ENCODE measurements at regions not wholly inside any gene's neighbourhood (a gene's known extent, or its start where the extent isn't known, plus 50 kb on each side); places are given as distances from the start of the nearest gene placed in this dataset.

DNA sequence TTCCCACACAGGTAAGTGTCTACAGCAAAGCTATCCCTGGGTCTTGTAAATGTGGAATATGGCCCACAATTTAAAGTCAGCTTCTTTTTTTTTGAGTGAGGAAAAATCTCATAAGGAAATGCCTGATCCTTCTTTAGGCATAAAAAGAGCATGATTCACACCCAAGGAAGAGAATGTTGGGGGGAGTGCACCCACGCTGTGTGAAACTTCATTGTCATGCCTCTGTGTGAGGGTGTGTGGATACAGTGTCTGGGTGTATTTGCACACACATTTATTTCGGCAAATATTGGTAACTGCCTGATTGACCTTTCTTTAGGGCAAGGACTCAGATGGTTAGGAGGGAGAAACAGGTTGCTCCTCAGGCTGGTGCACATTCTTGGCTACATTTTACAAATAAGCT, 196.8 kb upstream of the STXBP6 start:
- WGBS, 3 donors = 74 to 84% (median 78%) methylated on average over 2 of the region's 2 CpGs
- no peak for ATAC-seq
- no peak overlapping the region for H3K4me3 ChIP-seq
- TF ChIP-seq, protein P1, sequence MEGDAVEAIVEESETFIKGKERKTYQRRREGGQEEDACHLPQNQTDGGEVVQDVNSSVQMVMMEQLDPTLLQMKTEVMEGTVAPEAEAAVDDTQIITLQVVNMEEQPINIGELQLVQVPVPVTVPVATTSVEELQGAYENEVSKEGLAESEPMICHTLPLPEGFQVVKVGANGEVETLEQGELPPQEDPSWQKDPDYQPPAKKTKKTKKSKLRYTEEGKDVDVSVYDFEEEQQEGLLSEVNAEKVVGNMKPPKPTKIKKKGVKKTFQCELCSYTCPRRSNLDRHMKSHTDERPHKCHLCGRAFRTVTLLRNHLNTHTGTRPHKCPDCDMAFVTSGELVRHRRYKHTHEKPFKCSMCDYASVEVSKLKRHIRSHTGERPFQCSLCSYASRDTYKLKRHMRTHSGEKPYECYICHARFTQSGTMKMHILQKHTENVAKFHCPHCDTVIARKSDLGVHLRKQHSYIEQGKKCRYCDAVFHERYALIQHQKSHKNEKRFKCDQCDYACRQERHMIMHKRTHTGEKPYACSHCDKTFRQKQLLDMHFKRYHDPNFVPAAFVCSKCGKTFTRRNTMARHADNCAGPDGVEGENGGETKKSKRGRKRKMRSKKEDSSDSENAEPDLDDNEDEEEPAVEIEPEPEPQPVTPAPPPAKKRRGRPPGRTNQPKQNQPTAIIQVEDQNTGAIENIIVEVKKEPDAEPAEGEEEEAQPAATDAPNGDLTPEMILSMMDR (IDR thresholded peaks at IDR 0.05) = no peak
- no peak overlapping the region for H3K27ac ChIP-seq
- H3K4me1 ChIP-seq = no peaks in the 10 kb centered on the region
- H3K27me3 ChIP-seq (ENCODE audit: insufficient read depth in 3 of 3, low read length in 2 of 3) = no peaks in the 10 kb centered on the region
- no peaks in the 10 kb centered on the region for H3K9me3 ChIP-seq
- intact Hi-C loops (cut with DNase I) = no loop called here
- H3K36me3 ChIP-seq (ENCODE audit: insufficient read depth in 1 of 2, low read depth in 1 of 2) = no peaks in the 10 kb centered on the region
- DNase-seq = no peak

DNA sequence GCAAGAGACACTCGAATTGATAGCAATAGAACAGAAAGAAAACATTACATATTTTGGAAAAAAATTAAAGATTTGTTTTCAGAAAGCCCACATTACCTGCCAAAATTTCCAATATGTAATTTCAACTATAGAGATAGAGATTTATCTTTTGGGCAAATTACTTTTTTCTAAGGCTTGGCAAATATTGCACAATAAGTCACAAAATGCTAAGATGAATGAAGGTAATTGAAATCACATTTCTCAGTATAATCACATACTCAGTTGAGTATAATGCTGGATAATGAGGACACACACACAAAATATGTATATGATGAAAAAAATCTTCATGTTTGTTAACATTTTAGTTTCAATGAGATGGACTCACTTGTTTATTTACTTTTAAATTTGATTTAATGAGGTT, 189.2 kb upstream of the STXBP6 start:
- H3K4me3 ChIP-seq = no peak overlapping the region
- intact Hi-C loops (cut with DNase I) = no loop called here
- DNase-seq (no peak), ATAC-seq (no peak)
- no peaks in the 10 kb centered on the region for H3K9me3 ChIP-seq
- no peak overlapping the region for H3K27ac ChIP-seq
- H3K36me3 ChIP-seq (ENCODE audit: insufficient read depth in 1 of 2, low read depth in 1 of 2) = no peaks in the 10 kb centered on the region
- TF ChIP-seq, protein P1 (IDR thresholded peaks at IDR 0.05) = no peak
- H3K27me3 ChIP-seq (ENCODE audit: insufficient read depth in 3 of 3, low read length in 2 of 3) = no peaks in the 10 kb centered on the region
- H3K4me1 ChIP-seq = no peaks in the 10 kb centered on the region
- 59 to 72% (median 62%) methylated on average over 1 of the region's 1 CpG for WGBS, 3 donors

- ATAC-seq = no peak
- Histone ChIP-seq H3K9me3 (no peaks in the 10 kb centered on the region), H3K27me3 (ENCODE audit: insufficient read depth in 3 of 3, low read length in 2 of 3) (no peaks in the 10 kb centered on the region), H3K36me3 (ENCODE audit: insufficient read depth in 1 of 2, low read depth in 1 of 2) (no peaks in the 10 kb centered on the region), H3K4me1 (no peaks in the 10 kb centered on the region), H3K27ac (no peak overlapping the region), H3K4me3 (no peak overlapping the region)
- DNase-seq = no peak
- TF ChIP-seq, protein P1 (IDR thresholded peaks at IDR 0.05) = no peak
- WGBS, 3 donors = 12 to 16% (median 16%) methylated on average over 6 of the region's 6 CpGs
- intact Hi-C loops (cut with DNase I) = no loop called here
Measured at GRCh38 chr14:25237845-25238244, 187.9 kb upstream of the STXBP6 start.

DNA sequence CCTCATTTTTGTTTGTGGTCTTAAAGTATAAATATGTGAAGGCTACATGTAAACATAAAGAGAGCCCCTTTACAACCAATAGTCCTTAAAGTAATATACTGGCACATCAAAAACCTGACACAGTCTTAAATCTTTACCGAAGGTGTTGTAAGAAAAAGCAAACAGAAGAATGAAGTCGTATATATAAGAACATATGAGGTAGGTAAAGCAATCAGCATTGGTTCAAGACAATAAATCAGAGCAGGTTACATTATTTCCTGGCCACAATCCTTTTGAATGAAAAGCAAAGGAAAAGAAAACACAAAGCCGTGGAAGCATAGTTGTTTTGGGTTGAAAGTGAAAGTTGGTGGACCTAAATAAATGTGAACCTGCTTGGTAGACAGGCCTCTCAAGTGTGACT, 183.7 kb upstream of the STXBP6 start:
- DNase-seq (no peak), ATAC-seq (no peak)
- Histone ChIP-seq H3K4me1 (no peaks in the 10 kb centered on the region), H3K4me3 (no peak overlapping the region), H3K9me3 (no peaks in the 10 kb centered on the region), H3K36me3 (ENCODE audit: insufficient read depth in 1 of 2, low read depth in 1 of 2) (no peaks in the 10 kb centered on the region), H3K27me3 (ENCODE audit: insufficient read depth in 3 of 3, low read length in 2 of 3) (no peaks in the 10 kb centered on the region), H3K27ac (no peak overlapping the region)
- WGBS, 3 donors = 37 to 44% (median 41%) methylated on average over 3 of the region's 3 CpGs
- intact Hi-C loops (cut with DNase I) = no loop called here
- TF ChIP-seq, protein P1 (IDR thresholded peaks at IDR 0.05) = no peak

GRCh38 chr14:25231004-25231403, 181.1 kb upstream of the STXBP6 start:
- 39 to 51% (median 40%) methylated on average over 4 of the region's 4 CpGs for WGBS, 3 donors
- no peak overlapping the region for H3K4me3 ChIP-seq
- DNase-seq (no peak), ATAC-seq (no peak)
- H3K4me1 ChIP-seq = no peaks in the 10 kb centered on the region
- H3K27ac ChIP-seq = no peak overlapping the region
- H3K36me3 ChIP-seq (ENCODE audit: insufficient read depth in 1 of 2, low read depth in 1 of 2) = no peaks in the 10 kb centered on the region
- H3K27me3 ChIP-seq (ENCODE audit: insufficient read depth in 3 of 3, low read length in 2 of 3) = no peaks in the 10 kb centered on the region
- H3K9me3 ChIP-seq = no peaks in the 10 kb centered on the region
- intact Hi-C loops (cut with DNase I) = no loop called here
- TF ChIP-seq, protein P1 (IDR thresholded peaks at IDR 0.05) = no peak
